AG08395 (cell line): ENCODE measurements at regions not wholly inside any gene's neighbourhood (a gene's known extent, or its start where the extent isn't known, plus 50 kb on each side); places are given as distances from the start of the nearest gene placed in this dataset.

Experiments used
- DNase-seq: peaks from one replicate; pipeline ENCODE4 v3.0.0; 2012; ENCODE audit warnings: mixed read lengths, low spot score

- no peak for DNase-seq
Measured at GRCh38 chr20:16946097-16946496, 197.9 kb downstream of the OTOR start.

DNA sequence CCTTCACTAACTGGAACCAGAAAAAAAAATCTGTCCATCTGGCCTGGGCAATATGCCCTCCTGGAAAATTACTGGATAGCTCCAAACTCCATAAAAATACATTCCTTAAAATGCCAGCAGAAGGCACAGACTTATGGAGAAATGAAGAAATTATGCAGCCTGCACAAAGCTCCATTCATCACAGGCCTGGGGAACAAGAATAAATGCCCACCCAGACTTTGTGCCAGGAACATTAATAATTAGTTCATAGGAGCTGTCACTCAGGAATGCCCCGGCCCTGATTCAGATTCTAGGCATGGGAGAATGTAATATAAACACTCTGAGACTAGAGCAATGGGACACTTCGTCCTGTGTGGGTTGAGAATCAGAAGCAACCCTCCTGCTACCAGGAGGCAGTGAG lies 199.3 kb downstream of the OTOR start:
- peak; percentile 17 for DNase-seq

DNA sequence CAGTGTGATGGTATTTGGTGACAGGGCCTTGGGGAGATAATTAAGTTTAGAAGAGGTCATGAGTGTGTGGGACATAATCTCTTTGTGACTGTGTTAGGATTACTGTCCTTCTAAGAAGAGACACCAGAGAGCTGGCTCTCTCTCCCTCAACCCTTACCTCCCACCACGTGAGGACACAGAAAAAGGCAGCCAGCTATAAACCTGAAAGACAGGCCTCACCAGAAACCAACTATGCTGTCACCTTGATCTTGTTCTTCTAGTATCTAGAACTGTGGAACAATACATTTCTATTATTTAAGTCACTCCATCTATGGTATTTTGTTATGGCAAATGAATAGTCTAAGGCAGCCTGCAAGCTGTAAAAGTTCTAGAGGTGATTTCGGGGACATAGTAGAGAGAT lies 203.7 kb downstream of the OTOR start:
- DNase-seq = no peak

DNA sequence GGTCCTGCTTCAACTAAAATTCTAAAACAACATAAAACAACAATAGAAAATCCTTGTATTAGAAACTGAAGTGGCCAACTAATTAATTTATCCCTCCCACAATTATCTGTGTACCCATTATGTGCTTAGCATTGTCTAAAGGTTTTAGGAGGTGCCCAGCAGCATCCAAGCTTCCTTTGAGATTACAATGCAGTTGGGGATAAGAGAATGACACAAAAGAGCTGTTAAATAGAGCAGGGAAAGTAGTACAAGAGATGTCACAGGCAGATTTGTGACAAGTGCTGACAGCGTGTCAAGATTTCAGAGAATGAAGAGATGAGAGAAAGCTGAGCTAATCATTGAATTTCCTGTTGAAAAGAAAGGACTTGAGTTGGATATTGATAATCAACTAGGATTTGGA lies 204.8 kb downstream of the OTOR start:
- no peak for DNase-seq

DNA sequence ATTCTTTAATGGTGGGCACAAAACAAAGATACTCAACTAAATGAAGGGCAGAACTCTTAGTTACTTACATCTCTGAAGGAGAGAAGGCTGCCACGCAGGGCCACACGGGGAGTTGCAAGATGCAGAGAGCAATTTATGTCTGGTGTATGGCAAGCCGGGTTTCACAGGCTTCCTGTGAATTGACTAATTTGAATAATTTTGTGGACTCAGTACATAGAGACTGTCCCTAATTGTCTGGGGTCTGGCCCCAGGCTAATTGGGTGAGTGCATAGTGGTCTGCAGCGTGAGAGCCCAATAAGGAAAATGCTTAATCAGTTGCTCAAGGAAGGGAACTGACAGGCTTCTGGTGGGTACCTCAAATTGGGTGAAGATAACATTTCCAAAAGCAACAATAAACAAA lies 205.7 kb downstream of the OTOR start:
- no peak for DNase-seq

DNA sequence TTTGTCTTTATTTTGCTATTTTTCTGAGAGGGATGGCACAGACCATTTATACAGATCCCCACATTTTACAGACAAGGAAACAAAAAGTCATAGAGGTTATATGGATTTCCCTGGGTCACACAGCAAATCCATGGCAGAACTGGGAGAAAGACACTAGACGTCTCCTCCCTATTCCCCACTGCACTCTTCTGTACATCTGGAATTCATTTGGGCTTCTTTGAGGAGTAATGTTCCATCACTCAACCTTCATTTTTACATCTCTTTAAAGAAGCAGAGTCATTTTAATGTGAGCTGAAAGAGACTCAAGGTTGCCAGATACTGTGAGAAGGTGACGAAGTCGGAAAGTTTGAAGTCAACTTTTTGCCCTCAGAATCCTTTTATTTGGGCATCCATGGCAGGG lies 207.3 kb downstream of the OTOR start:
- no peak for DNase-seq

DNA sequence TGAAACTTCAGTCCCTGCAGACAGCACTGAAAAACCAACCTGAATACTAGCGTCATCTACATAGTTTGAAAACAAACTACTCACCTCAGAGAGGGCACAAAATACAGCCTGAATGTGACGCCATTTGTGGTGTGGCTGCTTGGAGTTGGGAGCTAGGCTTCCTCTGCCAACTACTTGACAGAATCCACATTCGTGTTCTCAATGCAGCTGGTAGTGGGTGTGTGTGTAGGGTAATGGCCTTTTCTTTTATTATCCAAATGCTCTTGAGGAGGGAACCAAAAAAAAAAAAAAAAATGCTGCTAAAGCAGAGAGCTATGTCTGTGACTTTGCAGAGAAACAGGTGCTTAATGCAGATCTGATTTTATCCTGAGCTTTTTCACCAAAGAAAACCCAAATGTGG lies 207.8 kb downstream of the OTOR start:
- no peak for DNase-seq

DNA sequence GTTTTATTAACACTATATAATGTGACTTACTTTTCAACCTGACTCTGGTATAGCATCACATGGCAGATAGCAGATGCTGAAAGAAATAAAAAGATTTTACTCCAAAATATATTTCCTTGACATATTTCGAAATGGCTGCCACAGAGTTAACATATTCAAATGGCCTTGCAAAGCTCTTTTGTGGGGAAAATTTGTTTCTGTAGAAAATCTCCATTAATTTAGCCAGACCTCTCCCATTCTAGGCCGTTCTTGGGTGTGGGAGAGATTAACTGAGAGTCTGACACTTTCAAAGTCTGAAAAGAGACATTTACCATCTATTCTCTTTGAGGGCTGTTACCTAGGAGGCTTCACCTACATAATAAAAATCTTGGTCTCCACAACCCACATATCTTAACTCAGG lies 217.2 kb downstream of the OTOR start:
- DNase-seq = no peak

GRCh38 chr20:16966276-16966880 lies 218.2 kb downstream of the OTOR start:
- no peak for DNase-seq

GRCh38 chr20:16968099-16968498 lies 219.9 kb downstream of the OTOR start:
- DNase-seq = no peak

DNA sequence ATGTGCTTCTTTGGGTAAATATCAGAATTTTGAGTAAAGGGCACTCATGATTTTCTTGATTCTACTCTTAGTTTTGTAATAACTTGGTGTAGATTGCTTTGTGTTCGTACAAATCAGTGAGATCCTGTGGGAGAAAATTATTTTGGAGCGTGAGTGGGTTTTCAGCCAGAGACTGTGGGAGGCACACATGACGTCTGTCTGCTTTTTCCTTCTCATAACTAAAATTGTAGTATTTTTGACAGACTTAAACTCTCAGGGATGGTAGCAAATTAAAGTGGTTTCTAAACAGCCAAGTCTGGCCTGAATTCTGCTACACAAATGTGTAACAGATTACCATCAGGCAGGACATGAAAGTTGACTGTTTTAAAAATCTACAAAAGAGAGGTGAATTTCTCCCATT lies 222.6 kb downstream of the OTOR start:
- DNase-seq = no peak

DNA sequence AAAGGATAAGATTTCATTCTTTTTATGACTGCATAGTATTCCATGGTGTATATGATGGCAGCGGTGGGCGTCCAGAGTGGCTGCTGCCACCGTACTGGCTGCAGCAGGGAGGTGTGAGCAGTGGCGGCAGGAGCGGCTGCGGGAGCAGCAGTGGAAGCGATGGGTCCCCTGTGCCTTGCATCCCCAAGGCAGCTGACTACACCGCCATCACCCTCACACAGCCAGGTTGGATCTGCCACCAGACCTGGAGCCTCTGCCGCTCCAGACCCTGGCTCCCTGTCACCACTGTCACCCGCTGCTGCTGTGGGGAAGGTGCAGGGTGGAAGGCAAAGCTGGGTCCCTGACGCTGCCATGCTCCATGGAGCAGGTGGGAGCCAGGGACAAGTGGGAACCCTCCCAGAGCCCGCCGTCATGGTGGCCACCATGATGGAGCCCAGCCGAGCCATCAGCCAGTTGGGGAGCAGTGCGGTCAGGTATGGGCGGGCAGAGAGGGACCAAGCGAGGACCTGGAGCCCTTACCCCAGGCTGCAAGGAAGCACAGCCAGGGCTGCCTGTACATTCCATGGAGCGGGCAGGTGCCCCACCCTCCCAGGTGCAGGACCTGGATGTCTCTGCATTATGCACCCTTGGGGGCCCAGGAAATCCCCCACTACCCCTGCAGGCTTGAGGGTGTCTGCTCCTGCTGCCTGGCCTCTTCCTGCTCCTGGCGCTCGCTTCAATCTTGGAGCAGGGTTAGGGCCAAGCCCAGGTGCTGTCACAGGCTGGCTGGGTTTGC lies 226.1 kb downstream of the OTOR start:
- DNase-seq = no peak

- DNase-seq = no peak
Measured at GRCh38 chr20:16974855-16975162, 226.7 kb downstream of the OTOR start.

GRCh38 chr20:16975682-16976081 lies 227.5 kb downstream of the OTOR start:
- DNase-seq = no peak

GRCh38 chr20:16978497-16978896 lies 230.3 kb downstream of the OTOR start:
- no peak for DNase-seq

- no peak for DNase-seq
Measured at GRCh38 chr20:16982091-16982726, 234.1 kb downstream of the OTOR start.

DNA sequence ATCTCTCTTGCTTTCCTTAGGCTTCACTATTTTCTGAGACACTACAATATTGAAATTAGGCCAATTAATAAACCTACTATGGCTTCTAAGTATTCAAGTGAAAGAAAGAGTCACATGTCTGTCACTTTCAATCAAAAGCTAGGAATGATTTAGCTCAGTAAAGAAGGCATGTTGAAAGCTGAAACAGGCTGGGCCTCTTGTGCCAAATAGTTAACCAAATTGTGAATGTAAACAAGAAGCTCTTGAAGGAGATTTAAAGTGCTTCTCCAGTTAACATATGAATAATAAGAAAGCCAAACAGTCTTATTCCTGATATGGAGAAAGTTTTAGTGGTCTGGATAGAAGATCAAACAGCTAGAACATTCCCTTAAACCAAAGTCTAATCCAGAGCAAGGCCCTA lies 236.3 kb downstream of the OTOR start:
- DNase-seq = no peak

DNA sequence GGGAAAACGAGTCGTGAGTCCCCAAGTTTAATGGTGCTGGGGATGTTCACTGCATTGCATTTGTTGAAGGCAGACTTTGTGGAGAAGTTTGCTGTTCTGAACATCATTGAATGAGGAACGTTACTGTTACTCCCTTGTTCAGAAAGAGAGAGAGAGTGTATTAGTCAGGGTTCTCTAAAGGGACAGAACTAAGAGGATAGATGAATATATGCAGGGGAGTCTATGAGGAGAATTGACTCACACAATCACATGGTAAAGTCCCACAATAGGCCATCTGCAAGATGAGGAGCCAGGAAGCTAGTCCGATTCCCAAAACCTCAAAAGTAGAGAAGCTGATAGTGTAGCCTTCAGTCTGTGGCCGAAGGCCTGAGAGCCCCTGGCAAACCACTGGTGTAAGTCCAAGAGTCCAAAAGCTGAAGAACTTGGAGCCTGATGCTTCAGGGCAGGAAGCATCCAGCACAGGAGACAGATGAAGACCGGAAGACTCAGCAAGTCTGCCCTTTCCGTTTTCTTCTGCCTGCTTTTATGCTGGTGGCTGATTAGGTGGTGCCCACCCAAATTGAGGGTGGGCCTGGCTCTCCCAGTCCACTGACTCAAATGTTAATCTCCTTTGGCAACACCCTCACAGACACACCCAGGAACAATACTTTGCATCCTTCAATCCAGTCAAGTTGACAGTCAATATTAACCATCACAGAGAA lies 223.5 kb upstream of the PCSK2 start:
- no peak for DNase-seq

DNA sequence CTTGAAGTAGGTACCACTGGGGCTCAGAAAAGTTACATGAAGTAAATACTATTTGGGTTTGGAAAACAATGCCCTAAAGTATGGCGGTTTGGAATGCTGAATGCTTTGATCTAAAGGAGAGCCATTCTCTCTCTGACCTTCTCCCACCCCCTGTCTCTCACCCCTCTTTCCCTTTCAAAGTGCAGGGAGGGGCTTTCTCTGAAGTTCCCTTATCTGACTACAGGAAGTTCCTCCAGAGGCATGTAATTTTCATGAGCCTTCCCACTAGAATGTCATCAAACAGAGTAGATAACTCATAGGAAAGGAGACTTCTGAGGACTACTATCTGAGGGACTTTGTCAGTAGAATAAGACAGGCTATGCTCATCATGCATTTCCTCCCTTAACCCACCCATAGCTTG lies 216.7 kb upstream of the PCSK2 start:
- DNase-seq = no peak

- no peak for DNase-seq
Measured at GRCh38 chr20:17012546-17013226, 214.2 kb upstream of the PCSK2 start.

GRCh38 chr20:17014217-17014616 lies 212.6 kb upstream of the PCSK2 start:
- DNase-seq = no peak

- DNase-seq = no peak
Measured at GRCh38 chr20:17014756-17015366, 212.0 kb upstream of the PCSK2 start.
